HCT116 (cell line): ENCODE measurements at regions not wholly inside any gene's neighbourhood (a gene's known extent, or its start where the extent isn't known, plus 50 kb on each side); places are given as distances from the start of the nearest gene placed in this dataset.

Experiments
- ATAC-seq: fragments of 200-7000 bp; cut with Tn5 transposase; 2 replicates; pipeline ENCODE4 v1.9.1; 2020; ENCODE audit warnings: mild to moderate bottlenecking, moderate library complexity
- BruUV-seq: library from RNA; stranded (reverse); fragments of 400-500 nt; replicated peaks from 2 replicates; lab custom pipeline; 2021; lab: Mats Ljungman, UMichigan
- CTCF ChIA-PET: fragments of 300-600 bp; sonication (Branson Sonifier 250); formaldehyde crosslinking; loops from one replicate; lab custom pipeline; 2021; ENCODE audit warnings: antibody characterized with exemption; lab: Charles Lee
- POLR2A ChIA-PET: fragments of 300-600, 350-600 bp; sonication (Branson Sonifier 250); formaldehyde crosslinking; loops from one replicate; lab custom pipeline; 2021; ENCODE audit warnings: antibody characterized with exemption; lab: Charles Lee
- RAD21 ChIA-PET, 2 experiments: fragments of 300-600 bp; sonication (Branson Sonifier 250); formaldehyde crosslinking; loops; one replicate each; lab custom pipeline; 2023; ENCODE audit warnings: low total read pairs in 2 of 2; ENCODE audit not compliant: uncharacterized antibody in 2 of 2, unreplicated experiment in 2 of 2, low non-redundant PET in 1 of 2; lab: Charles Lee
- DNase-seq: peaks from one replicate; pipeline ENCODE4 v3.0.0-alpha.2; 2010; ENCODE audit warnings: low read depth, low spot score
- H2AFZ ChIP-seq: fragments of 200-600 bp; shearing (Covaris generic), sonication (generic); 2 replicates; pipeline ENCODE4 v1.6.1; 2017; ENCODE audit warnings: low read depth, mixed run types, mixed read lengths, antibody characterized with exemption, low read length; ENCODE audit not compliant: poor library complexity, severe bottlenecking
- H3K27ac ChIP-seq: 2 replicates; pipeline ENCODE4 v1.5.1; 2012; ENCODE audit warnings: low read depth, low read length
- H3K27me3 ChIP-seq: fragments of 200-600 bp; sonication (generic); 2 replicates; pipeline ENCODE4 v1.6.1; 2016; ENCODE audit warnings: mixed run types, low read length, mixed read lengths; ENCODE audit not compliant: insufficient read depth
- H3K36me3 ChIP-seq, 2 experiments: fragments of 200-500 bp in 1 of 2; fragments of 200-600 bp in 1 of 2; sonication (Bioruptor generic) in 1 of 2; sonication (generic) in 1 of 2; 2 replicates each; pipeline versions ENCODE4 v1.5.1 to v1.6.1; 2014 to 2016; ENCODE audit warnings: low read length in 2 of 2, inconsistent platforms in 1 of 2, mixed read lengths in 1 of 2, mixed run types in 1 of 2; ENCODE audit not compliant: insufficient read depth in 2 of 2, control insufficient read depth in 1 of 2
- H3K4me1 ChIP-seq, 2 experiments: fragments of 200-600 bp in 1 of 2; sonication (generic) in 1 of 2; 2 replicates each; pipeline versions ENCODE4 v1.5.1 to v1.6.1; 2012 to 2017; ENCODE audit warnings: low read length in 2 of 2, inconsistent platforms in 1 of 2, mild to moderate bottlenecking in 1 of 2, mixed read lengths in 1 of 2, mixed run types in 1 of 2, moderate library complexity in 1 of 2; ENCODE audit not compliant: insufficient read depth in 2 of 2, control insufficient read depth in 1 of 2
- H3K4me2 ChIP-seq: fragments of 200-600 bp; sonication (generic); 2 replicates; pipeline ENCODE4 v1.6.1; 2017; ENCODE audit warnings: mixed run types, low read length, mixed read lengths
- H3K4me3 ChIP-seq, 2 experiments: fragments of 200-600 bp in 1 of 2; sonication (generic) in 1 of 2; replicated peaks in 1 of 2; 2 replicates each; pipeline ENCODE4 v1.5.1; 2011 to 2016; ENCODE audit warnings: low read length in 2 of 2, control low read depth in 1 of 2, low read depth in 1 of 2, mild to moderate bottlenecking in 1 of 2, mixed read lengths in 1 of 2, mixed run types in 1 of 2
- H3K79me2 ChIP-seq: fragments of 200-600 bp; sonication (generic); 2 replicates; pipeline ENCODE4 v1.6.1; 2017; ENCODE audit warnings: mild to moderate bottlenecking, mixed run types, low read length, moderate library complexity, mixed read lengths; ENCODE audit not compliant: insufficient read depth
- H3K9ac ChIP-seq: fragments of 200-600 bp; sonication (generic); 2 replicates; pipeline ENCODE4 v1.6.1; 2016; ENCODE audit warnings: low read length, mixed read lengths
- H3K9me2 ChIP-seq: fragments of 200-600 bp; sonication (generic), shearing (Covaris generic); 2 replicates; pipeline ENCODE4 v1.6.1; 2017; ENCODE audit warnings: mixed run types, mild to moderate bottlenecking, moderate library complexity; ENCODE audit not compliant: insufficient read depth
- H3K9me3 ChIP-seq, 2 experiments: fragments of 200-500 bp in 1 of 2; fragments of 200-600 bp in 1 of 2; sonication (Bioruptor generic) in 1 of 2; sonication (generic) in 1 of 2; 2 replicates each; pipeline ENCODE4 v1.6.1; 2014 to 2017; ENCODE audit warnings: low read length in 2 of 2, mixed read lengths in 2 of 2, inconsistent platforms in 1 of 2, low read depth in 1 of 2, mild to moderate bottlenecking in 1 of 2, mixed run types in 1 of 2, moderate library complexity in 1 of 2; ENCODE audit not compliant: control insufficient read depth in 1 of 2, insufficient read depth in 1 of 2
- H4K20me1 ChIP-seq: fragments of 200-600 bp; sonication (generic), shearing (Covaris generic); 2 replicates; pipeline ENCODE4 v1.6.1; 2017; ENCODE audit warnings: mixed run types, mild to moderate bottlenecking, moderate library complexity; ENCODE audit not compliant: insufficient read depth
- CBX3 ChIP-seq: IDR thresholded peaks from 2 replicates; pipeline ENCODE4 v1.6.1; 2012; ENCODE audit warnings: low read depth
- EGR1 ChIP-seq: IDR thresholded peaks from 2 replicates; pipeline ENCODE4 v1.6.1; 2012; ENCODE audit warnings: low read depth
- ELF1 ChIP-seq: IDR thresholded peaks from 2 replicates; pipeline ENCODE4 v1.6.1; 2012; ENCODE audit warnings: low read depth, borderline replicate concordance
- EZH2 ChIP-seq: fragments of 200-600 bp; sonication (generic); IDR thresholded peaks from 2 replicates; pipeline ENCODE4 v1.6.1; 2017; ENCODE audit warnings: antibody characterized with exemption, mixed run types
- EZH2phosphoT487 ChIP-seq: fragments of 200-600 bp; IDR thresholded peaks from 2 replicates; pipeline ENCODE4 v1.6.1; 2018; ENCODE audit warnings: antibody characterized with exemption, borderline replicate concordance
- JUND ChIP-seq: IDR thresholded peaks from 2 replicates; pipeline ENCODE4 v1.6.1; 2012
- RAD21 ChIP-seq: IDR thresholded peaks from 2 replicates; pipeline ENCODE4 v1.6.1; 2012; ENCODE audit warnings: low read depth, mild to moderate bottlenecking
- REST ChIP-seq: IDR thresholded peaks from 2 replicates; pipeline ENCODE4 v1.6.1; 2012; ENCODE audit warnings: low read depth
- SRF ChIP-seq: IDR thresholded peaks from 2 replicates; pipeline ENCODE4 v1.6.1; 2012; ENCODE audit warnings: low read depth
- YY1 ChIP-seq: IDR thresholded peaks from 2 replicates; pipeline ENCODE4 v1.6.1; 2011; ENCODE audit warnings: low read length, low read depth, moderate library complexity, mild to moderate bottlenecking; ENCODE audit not compliant: insufficient replicate concordance; ENCODE audit errors: extremely low read depth
- intact Hi-C: fragments of 100-400 bp; cut with micrococcal nuclease; formaldehyde crosslinking; loops from 2 replicates; pipeline ENCODE4 v1.10.0; 2022
- TF ChIP-seq, protein P1 (sequence below): IDR thresholded peaks from 2 replicates; pipeline ENCODE4 v1.6.1; 2012
- TF ChIP-seq, protein P2 (sequence below), 3 experiments: fragments of 200-600 bp in 1 of 3; sonication (generic) in 1 of 3; IDR thresholded peaks in 2 of 3; conservative IDR thresholded peaks in 1 of 3; 2 replicates each; pipeline ENCODE4 v1.5.1; 2012 to 2017; ENCODE audit warnings: low read depth in 2 of 3, low read length in 2 of 3, antibody characterized with exemption in 1 of 3, borderline replicate concordance in 1 of 3, control low read depth in 1 of 3, mild to moderate bottlenecking in 1 of 3, mixed read lengths in 1 of 3, mixed run types in 1 of 3, moderate library complexity in 1 of 3; ENCODE audit not compliant: insufficient read depth in 1 of 3

DNA sequence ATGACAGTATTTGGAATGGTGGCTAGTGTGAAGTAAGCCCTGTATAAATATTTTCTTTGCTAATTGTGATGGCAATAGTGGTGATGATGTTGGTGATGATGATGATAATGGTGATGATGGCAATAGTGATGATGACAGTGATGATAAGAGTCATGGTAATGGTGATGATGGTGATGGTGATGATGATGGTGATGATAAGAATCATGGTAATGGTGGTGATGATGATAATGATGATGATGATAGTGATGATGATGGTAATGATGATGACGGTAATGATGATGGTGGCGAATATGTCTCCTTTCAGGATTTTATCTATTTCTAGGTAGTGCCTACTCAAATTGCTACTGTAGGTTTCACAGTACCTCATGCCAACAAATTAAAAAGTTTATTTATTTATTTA is 205.4 kb downstream of the GALR1 start:
- H3K27me3 ChIP-seq, result no peaks in the 10 kb centered on the region
- no peaks in the 10 kb centered on the region for H3K9me3 ChIP-seq
- RAD21 ChIA-PET, result no interaction called here

More for the DNA sequence above, 205.4 kb downstream of the GALR1 start:
- H3K9me2 ChIP-seq, result no peaks in the 10 kb centered on the region
- POLR2A ChIA-PET, result no interaction called here
- H2AFZ ChIP-seq, result no peak overlapping the region
- no peak overlapping the region for H3K27ac ChIP-seq
- H3K4me1 ChIP-seq, result no peaks in the 10 kb centered on the region
- H3K4me2 ChIP-seq, result no peak overlapping the region
- ATAC-seq (no peak), DNase-seq (no peak)
- TF ChIP-seq CBX3, result no peak
- no peak for TF ChIP-seq RAD21
- TF ChIP-seq EGR1, result no peak
- no peak for TF ChIP-seq ELF1
- TF ChIP-seq, protein P1, sequence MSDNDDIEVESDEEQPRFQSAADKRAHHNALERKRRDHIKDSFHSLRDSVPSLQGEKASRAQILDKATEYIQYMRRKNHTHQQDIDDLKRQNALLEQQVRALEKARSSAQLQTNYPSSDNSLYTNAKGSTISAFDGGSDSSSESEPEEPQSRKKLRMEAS, result no peak
- TF ChIP-seq EZH2phosphoT487, result no peak
- no peak for TF ChIP-seq YY1
- no peak for TF ChIP-seq EZH2
- TF ChIP-seq SRF, result no peak
- no peak for TF ChIP-seq REST
- TF ChIP-seq, protein P2, sequence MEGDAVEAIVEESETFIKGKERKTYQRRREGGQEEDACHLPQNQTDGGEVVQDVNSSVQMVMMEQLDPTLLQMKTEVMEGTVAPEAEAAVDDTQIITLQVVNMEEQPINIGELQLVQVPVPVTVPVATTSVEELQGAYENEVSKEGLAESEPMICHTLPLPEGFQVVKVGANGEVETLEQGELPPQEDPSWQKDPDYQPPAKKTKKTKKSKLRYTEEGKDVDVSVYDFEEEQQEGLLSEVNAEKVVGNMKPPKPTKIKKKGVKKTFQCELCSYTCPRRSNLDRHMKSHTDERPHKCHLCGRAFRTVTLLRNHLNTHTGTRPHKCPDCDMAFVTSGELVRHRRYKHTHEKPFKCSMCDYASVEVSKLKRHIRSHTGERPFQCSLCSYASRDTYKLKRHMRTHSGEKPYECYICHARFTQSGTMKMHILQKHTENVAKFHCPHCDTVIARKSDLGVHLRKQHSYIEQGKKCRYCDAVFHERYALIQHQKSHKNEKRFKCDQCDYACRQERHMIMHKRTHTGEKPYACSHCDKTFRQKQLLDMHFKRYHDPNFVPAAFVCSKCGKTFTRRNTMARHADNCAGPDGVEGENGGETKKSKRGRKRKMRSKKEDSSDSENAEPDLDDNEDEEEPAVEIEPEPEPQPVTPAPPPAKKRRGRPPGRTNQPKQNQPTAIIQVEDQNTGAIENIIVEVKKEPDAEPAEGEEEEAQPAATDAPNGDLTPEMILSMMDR (IDR thresholded peaks at IDR 0.05 in 2 of 3, conservative IDR thresholded peaks at IDR 0.05 in 1 of 3; ENCODE audit: borderline replicate concordance in 1 of 3, insufficient read depth in 1 of 3, low read depth in 2 of 3, low read length in 2 of 3), result no peak
- TF ChIP-seq JUND, result no peak
- H3K79me2 ChIP-seq, result no peaks in the 10 kb centered on the region
- H3K36me3 ChIP-seq, result no peaks in the 10 kb centered on the region
- CTCF ChIA-PET, result no interaction called here
- no TSS peak for BruUV-seq
- intact Hi-C loops, result no loop called here
- H3K9ac ChIP-seq, result no peak overlapping the region
- no peaks in the 10 kb centered on the region for H4K20me1 ChIP-seq
- no peak overlapping the region for H3K4me3 ChIP-seq
